ENCODE measurements at regions not wholly inside any gene's neighbourhood (a gene's known extent, or its start where the extent isn't known, plus 50 kb on each side); places are given as distances from the start of the nearest gene placed in this dataset.

DNA sequence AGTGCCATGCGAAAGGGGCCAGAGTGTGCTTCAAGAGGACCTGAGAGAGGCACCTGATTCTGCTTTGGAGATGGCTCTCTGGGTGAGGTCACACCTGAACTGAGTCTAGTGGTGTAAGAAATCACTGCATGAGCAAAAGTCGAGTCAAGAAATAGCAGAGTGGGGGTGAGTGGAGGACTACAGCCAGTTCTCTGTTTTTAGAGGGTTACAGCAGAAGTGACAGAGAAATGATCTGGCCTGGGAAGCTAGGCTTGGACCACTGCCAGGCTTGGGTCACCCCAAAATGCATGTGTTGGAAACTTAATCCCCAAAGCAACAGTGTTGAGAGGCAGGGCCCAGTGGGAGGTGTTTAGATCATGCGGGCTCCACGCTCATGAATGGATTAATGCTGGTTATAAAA lies 312.0 kb downstream of the CBLN1 start:
- H3K4me1 ChIP-seq (ENCODE audit: control insufficient read depth, extremely low read depth, insufficient read depth, low read length): peaks cover 9% of the 10 kb centered on the region
- no peaks in the 10 kb centered on the region for H3K27me3 ChIP-seq (ENCODE audit: control insufficient read depth, insufficient read depth, low read length)
- no peak for DNase-seq (ENCODE audit: low read depth in 2 of 2)
- no peak overlapping the region for H3K4me3 ChIP-seq (replicated peaks in 1 of 4; ENCODE audit: control extremely low read depth in 1 of 4, insufficient read depth in 1 of 4, low read depth in 3 of 4, low read length in 4 of 4)
- H3K79me2 ChIP-seq (ENCODE audit: control insufficient read depth, insufficient read depth, low read length): no peaks in the 10 kb centered on the region
- no peak overlapping the region for H2AFZ ChIP-seq (ENCODE audit: low read length)
- TF ChIP-seq, protein P1, sequence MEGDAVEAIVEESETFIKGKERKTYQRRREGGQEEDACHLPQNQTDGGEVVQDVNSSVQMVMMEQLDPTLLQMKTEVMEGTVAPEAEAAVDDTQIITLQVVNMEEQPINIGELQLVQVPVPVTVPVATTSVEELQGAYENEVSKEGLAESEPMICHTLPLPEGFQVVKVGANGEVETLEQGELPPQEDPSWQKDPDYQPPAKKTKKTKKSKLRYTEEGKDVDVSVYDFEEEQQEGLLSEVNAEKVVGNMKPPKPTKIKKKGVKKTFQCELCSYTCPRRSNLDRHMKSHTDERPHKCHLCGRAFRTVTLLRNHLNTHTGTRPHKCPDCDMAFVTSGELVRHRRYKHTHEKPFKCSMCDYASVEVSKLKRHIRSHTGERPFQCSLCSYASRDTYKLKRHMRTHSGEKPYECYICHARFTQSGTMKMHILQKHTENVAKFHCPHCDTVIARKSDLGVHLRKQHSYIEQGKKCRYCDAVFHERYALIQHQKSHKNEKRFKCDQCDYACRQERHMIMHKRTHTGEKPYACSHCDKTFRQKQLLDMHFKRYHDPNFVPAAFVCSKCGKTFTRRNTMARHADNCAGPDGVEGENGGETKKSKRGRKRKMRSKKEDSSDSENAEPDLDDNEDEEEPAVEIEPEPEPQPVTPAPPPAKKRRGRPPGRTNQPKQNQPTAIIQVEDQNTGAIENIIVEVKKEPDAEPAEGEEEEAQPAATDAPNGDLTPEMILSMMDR (conservative IDR thresholded peaks at IDR 0.05 in 1 of 2, IDR thresholded peaks at IDR 0.05 in 1 of 2; ENCODE audit: low read depth in 1 of 2, low read length in 2 of 2): no peak
- no peak for TF ChIP-seq EZH2 (IDR thresholded peaks at IDR 0.05; ENCODE audit: low read length, missing control alignments)
- no peak overlapping the region for H3K27ac ChIP-seq (ENCODE audit: insufficient read depth, low read length)
- no peaks in the 10 kb centered on the region for H3K36me3 ChIP-seq (ENCODE audit: control insufficient read depth, insufficient read depth, low read length)
- H3K9ac ChIP-seq (ENCODE audit: insufficient read depth, low read length): no peak overlapping the region
- no peak overlapping the region for H3K4me2 ChIP-seq (ENCODE audit: extremely low read depth, insufficient read depth, low read length)
- no peaks in the 10 kb centered on the region for H4K20me1 ChIP-seq (ENCODE audit: control insufficient read depth, extremely low read depth, insufficient read depth, low read length)
- H3K9me3 ChIP-seq (ENCODE audit: control insufficient read depth, insufficient read depth, low read depth, low read length): no peaks in the 10 kb centered on the region

DNA sequence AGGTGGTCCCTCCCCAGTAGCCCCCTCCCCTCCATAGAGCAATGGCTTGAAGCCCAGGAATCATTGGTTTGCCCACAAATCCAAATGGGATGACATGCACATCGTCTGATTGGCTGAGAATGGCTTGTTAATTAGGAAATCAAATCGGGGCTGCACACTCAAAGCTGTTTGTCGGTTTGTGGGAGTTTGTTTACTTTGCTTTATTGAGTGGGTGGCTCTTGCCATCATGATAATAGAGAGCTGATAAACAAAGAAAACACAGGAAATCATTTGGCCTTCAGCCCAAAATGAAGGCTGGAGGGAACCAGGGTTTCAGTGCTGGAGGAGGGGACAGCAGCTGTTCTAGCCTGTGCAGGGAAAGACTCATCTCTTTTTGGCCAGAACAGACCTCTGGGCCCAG lies 316.3 kb downstream of the CBLN1 start:
- peak; percentile 45 to 50 for DNase-seq (ENCODE audit: low read depth in 2 of 2)
- Histone ChIP-seq H3K79me2 (ENCODE audit: control insufficient read depth, insufficient read depth, low read length) (no peaks in the 10 kb centered on the region), H3K4me3 (replicated peaks in 1 of 4; ENCODE audit: control extremely low read depth in 1 of 4, insufficient read depth in 1 of 4, low read depth in 3 of 4, low read length in 4 of 4) (no peak overlapping the region), H3K27me3 (ENCODE audit: control insufficient read depth, insufficient read depth, low read length) (no peaks in the 10 kb centered on the region), H3K9me3 (ENCODE audit: control insufficient read depth, insufficient read depth, low read depth, low read length) (no peaks in the 10 kb centered on the region), H3K9ac (ENCODE audit: insufficient read depth, low read length) (no peak overlapping the region), H3K4me2 (ENCODE audit: extremely low read depth, insufficient read depth, low read length) (no peak overlapping the region), H2AFZ (ENCODE audit: low read length) (no peak overlapping the region), H3K36me3 (ENCODE audit: control insufficient read depth, insufficient read depth, low read length) (no peaks in the 10 kb centered on the region), H4K20me1 (ENCODE audit: control insufficient read depth, extremely low read depth, insufficient read depth, low read length) (no peaks in the 10 kb centered on the region), H3K27ac (ENCODE audit: insufficient read depth, low read length) (no peak overlapping the region), H3K4me1 (ENCODE audit: control insufficient read depth, extremely low read depth, insufficient read depth, low read length) (peaks cover 24% of the 10 kb centered on the region)
- TF ChIP-seq, protein P1 (conservative IDR thresholded peaks at IDR 0.05 in 1 of 2, IDR thresholded peaks at IDR 0.05 in 1 of 2; ENCODE audit: low read depth in 1 of 2, low read length in 2 of 2): no peak
- TF ChIP-seq EZH2 (IDR thresholded peaks at IDR 0.05; ENCODE audit: low read length, missing control alignments): no peak

DNA sequence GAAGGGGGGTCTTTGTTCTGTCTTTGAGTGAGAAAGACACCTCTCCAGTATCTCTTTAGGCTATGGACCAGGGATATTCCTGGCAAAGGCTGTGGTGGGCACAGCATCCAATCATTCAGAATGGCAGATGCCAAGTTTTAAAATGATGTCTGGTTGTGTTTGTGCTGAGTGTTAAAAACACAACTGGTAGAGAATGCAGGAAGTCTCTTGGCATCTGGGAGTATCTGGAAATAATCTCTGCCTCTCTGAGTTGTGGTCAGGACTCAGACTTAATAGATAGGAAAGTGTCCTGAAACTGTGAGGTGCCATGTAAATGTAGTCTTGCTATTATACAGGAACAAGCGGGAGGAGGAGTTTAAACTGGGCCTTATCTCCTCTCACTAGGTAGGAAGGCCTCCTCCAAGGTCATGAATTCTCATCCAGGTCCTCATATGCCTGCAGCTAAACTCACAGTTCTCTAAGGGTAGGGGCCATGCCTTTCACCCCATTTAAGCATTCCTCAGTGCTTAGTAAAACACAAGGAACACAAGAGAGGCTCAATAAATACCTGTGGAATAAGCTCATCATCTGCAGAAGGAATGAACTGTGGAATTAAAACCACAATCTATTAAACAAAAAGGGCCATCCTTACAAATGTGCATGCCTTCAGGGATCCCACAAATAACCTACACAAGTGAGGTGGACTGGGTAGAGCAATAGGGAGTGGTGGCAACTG lies 317.6 kb downstream of the CBLN1 start:
- peaks cover 25% of the 10 kb centered on the region for H3K4me1 ChIP-seq (ENCODE audit: control insufficient read depth, extremely low read depth, insufficient read depth, low read length)
- H3K27me3 ChIP-seq (ENCODE audit: control insufficient read depth, insufficient read depth, low read length): no peaks in the 10 kb centered on the region
- H3K9ac ChIP-seq (ENCODE audit: insufficient read depth, low read length): no peak overlapping the region
- no peaks in the 10 kb centered on the region for H4K20me1 ChIP-seq (ENCODE audit: control insufficient read depth, extremely low read depth, insufficient read depth, low read length)
- DNase-seq (ENCODE audit: low read depth in 2 of 2): peak; percentile 78 to 97
- no peak overlapping the region for H2AFZ ChIP-seq (ENCODE audit: low read length)
- no peak overlapping the region for H3K4me3 ChIP-seq (replicated peaks in 1 of 4; ENCODE audit: control extremely low read depth in 1 of 4, insufficient read depth in 1 of 4, low read depth in 3 of 4, low read length in 4 of 4)
- no peaks in the 10 kb centered on the region for H3K9me3 ChIP-seq (ENCODE audit: control insufficient read depth, insufficient read depth, low read depth, low read length)
- H3K79me2 ChIP-seq (ENCODE audit: control insufficient read depth, insufficient read depth, low read length): no peaks in the 10 kb centered on the region
- TF ChIP-seq, protein P1 (conservative IDR thresholded peaks at IDR 0.05 in 1 of 2, IDR thresholded peaks at IDR 0.05 in 1 of 2; ENCODE audit: low read depth in 1 of 2, low read length in 2 of 2): no peak
- TF ChIP-seq EZH2 (IDR thresholded peaks at IDR 0.05; ENCODE audit: low read length, missing control alignments): no peak
- no peaks in the 10 kb centered on the region for H3K36me3 ChIP-seq (ENCODE audit: control insufficient read depth, insufficient read depth, low read length)
- peak overlapping the region; percentile 65 for H3K4me2 ChIP-seq (ENCODE audit: extremely low read depth, insufficient read depth, low read length)
- peak overlapping the region; percentile 76 for H3K27ac ChIP-seq (ENCODE audit: insufficient read depth, low read length)

Data from fibroblast of lung (primary cell).